H1 (cell line): ENCODE measurements at regions not wholly inside any gene's neighbourhood (a gene's known extent, or its start where the extent isn't known, plus 50 kb on each side); places are given as distances from the start of the nearest gene placed in this dataset.

ENCODE experiments used
- CTCF ChIA-PET: fragments of 300-600 bp; sonication (Branson Sonifier 250); formaldehyde crosslinking; loops from one replicate; lab custom pipeline; 2021; ENCODE audit not compliant: partially characterized antibody; lab: Charles Lee
- POLR2A ChIA-PET: fragments of 300-600 bp; sonication (Branson Sonifier 250); formaldehyde crosslinking; loops from one replicate; lab custom pipeline; 2021; ENCODE audit warnings: inconsistent platforms; ENCODE audit not compliant: partially characterized antibody; lab: Charles Lee
- DNase-seq, 2 experiments: peaks; one replicate each; pipeline versions ENCODE4 v3.0.0 to v3.0.0-alpha.2; 2010 to 2022; ENCODE audit warnings: low spot score in 2 of 2, low read depth in 1 of 2, mixed read lengths in 1 of 2
- FAIRE-seq: peaks from 2 replicates; lab custom pipeline; 2011; peaks lifted over from hg19 to GRCh38; lab: Jason Lieb, UNC
- H2AFZ ChIP-seq: 2 replicates; pipeline ENCODE4 v1.8.1; 2012; ENCODE audit warnings: low read length, inconsistent platforms
- H2AK5ac ChIP-seq: 2 replicates; pipeline ENCODE4 v1.6.1; 2013; ENCODE audit warnings: low read depth, low read length
- H2BK120ac ChIP-seq: replicated peaks from 2 replicates; pipeline ENCODE3; 2013; ENCODE audit warnings: low read depth, low read length, inconsistent platforms
- H2BK12ac ChIP-seq: 2 replicates; pipeline ENCODE4 v1.6.1; 2013; ENCODE audit warnings: low read depth, low read length
- H2BK15ac ChIP-seq: 2 replicates; pipeline ENCODE4 v1.6.1; 2013; ENCODE audit warnings: low read length
- H2BK20ac ChIP-seq: 2 replicates; pipeline ENCODE4 v1.6.1; 2013; ENCODE audit warnings: low read length
- H2BK5ac ChIP-seq: 2 replicates; pipeline ENCODE4 v1.6.1; 2013; ENCODE audit warnings: low read depth, low read length
- H3K14ac ChIP-seq: 2 replicates; pipeline ENCODE4 v1.6.1; 2013; ENCODE audit warnings: inconsistent platforms; ENCODE audit not compliant: insufficient read length
- H3K18ac ChIP-seq: 2 replicates; pipeline ENCODE4 v1.6.1; 2013; ENCODE audit warnings: low read length; ENCODE audit errors: extremely low read depth
- H3K23ac ChIP-seq: 2 replicates; pipeline ENCODE4 v1.6.1; 2013; ENCODE audit warnings: inconsistent platforms; ENCODE audit not compliant: insufficient read length
- H3K23me2 ChIP-seq: 2 replicates; pipeline ENCODE4 v1.6.1; 2013; ENCODE audit warnings: low read depth, low read length
- H3K27ac ChIP-seq: 2 replicates; pipeline ENCODE4 v1.6.1; 2011; ENCODE audit warnings: low read depth, low read length, inconsistent platforms
- H3K27me3 ChIP-seq, 4 experiments: replicated peaks in 1 of 4; 1 replicate in 1 of 4; 2 replicates in 3 of 4; pipeline versions ENCODE4 v1.6.1 to v1.8.1; 2011 to 2013; ENCODE audit warnings: low read length in 3 of 4, mild to moderate bottlenecking in 3 of 4, inconsistent platforms in 2 of 4, mixed read lengths in 2 of 4, moderate library complexity in 1 of 4; ENCODE audit not compliant: control insufficient read depth in 3 of 4, insufficient read depth in 3 of 4; ENCODE audit errors: extremely low read depth in 1 of 4
- H3K36me3 ChIP-seq, 4 experiments: 2 replicates each; pipeline versions ENCODE4 v1.6.1 to v1.8.1; 2011 to 2013; ENCODE audit warnings: mild to moderate bottlenecking in 4 of 4, low read length in 3 of 4, moderate library complexity in 2 of 4, control low read depth in 1 of 4, inconsistent platforms in 1 of 4; ENCODE audit not compliant: insufficient read depth in 4 of 4, control insufficient read depth in 2 of 4
- H3K4ac ChIP-seq: replicated peaks from 2 replicates; pipeline ENCODE3; 2013; ENCODE audit warnings: low read length, low read depth, mixed read lengths, inconsistent platforms; ENCODE audit not compliant: insufficient read length
- H3K4me1 ChIP-seq, 4 experiments: replicated peaks in 1 of 4; 1 replicate in 1 of 4; 2 replicates in 3 of 4; pipeline versions ENCODE4 v1.6.1 to v1.8.1; 2011 to 2013; ENCODE audit warnings: low read length in 3 of 4, inconsistent platforms in 2 of 4, mixed read lengths in 1 of 4; ENCODE audit not compliant: insufficient read depth in 4 of 4, control insufficient read depth in 3 of 4
- H3K4me2 ChIP-seq, 2 experiments: 2 replicates each; pipeline versions ENCODE4 v1.6.1 to v1.8.1; 2011 to 2013; ENCODE audit warnings: low read depth in 2 of 2, low read length in 2 of 2, control low read depth in 1 of 2, inconsistent platforms in 1 of 2, mild to moderate bottlenecking in 1 of 2; ENCODE audit not compliant: insufficient read depth in 1 of 2
- H3K4me3 ChIP-seq, 4 experiments: fragments of 200-600, 300-600 bp in 1 of 4; sonication (generic), shearing (Covaris generic), sonication (Bioruptor Twin) in 1 of 4; 2 replicates each; pipeline versions ENCODE4 v1.5.1 to v1.8.1; 2011 to 2016; ENCODE audit warnings: low read length in 4 of 4, low read depth in 3 of 4, control low read depth in 2 of 4, inconsistent platforms in 2 of 4, mild to moderate bottlenecking in 2 of 4, mixed read lengths in 1 of 4, moderate library complexity in 1 of 4; ENCODE audit not compliant: insufficient read depth in 2 of 4; ENCODE audit errors: extremely low read depth in 1 of 4
- H3K56ac ChIP-seq: replicated peaks from 2 replicates; pipeline ENCODE3; 2013; ENCODE audit warnings: low read depth, mild to moderate bottlenecking, mixed read lengths, low read length, inconsistent platforms; ENCODE audit not compliant: insufficient read length
- H3K79me1 ChIP-seq: 2 replicates; pipeline ENCODE4 v1.6.1; 2013; ENCODE audit warnings: low read depth, low read length, control low read depth
- H3K79me2 ChIP-seq, 2 experiments: 2 replicates each; pipeline versions ENCODE4 v1.6.1 to v1.8.1; 2012 to 2013; ENCODE audit warnings: low read length in 2 of 2, mild to moderate bottlenecking in 2 of 2, inconsistent platforms in 1 of 2; ENCODE audit not compliant: insufficient read depth in 2 of 2, control insufficient read depth in 1 of 2
- H3K9ac ChIP-seq, 4 experiments: replicated peaks in 1 of 4; 1 replicate in 1 of 4; 2 replicates in 3 of 4; pipeline versions ENCODE4 v1.6.1 to v1.8.1; 2011 to 2013; ENCODE audit warnings: low read depth in 3 of 4, low read length in 3 of 4, control low read depth in 2 of 4, mild to moderate bottlenecking in 2 of 4, moderate library complexity in 2 of 4, inconsistent platforms in 1 of 4; ENCODE audit errors: extremely low read depth in 1 of 4
- H3K9me3 ChIP-seq, 2 experiments: 2 replicates each; pipeline versions ENCODE4 v1.6.1 to v1.8.1; 2012 to 2013; ENCODE audit warnings: mild to moderate bottlenecking in 2 of 2, moderate library complexity in 2 of 2, control low read depth in 1 of 2, inconsistent platforms in 1 of 2, low read depth in 1 of 2, low read length in 1 of 2, mixed read lengths in 1 of 2; ENCODE audit not compliant: insufficient read depth in 2 of 2
- H4K20me1 ChIP-seq, 2 experiments: replicated peaks in 1 of 2; 2 replicates each; pipeline versions ENCODE3 to v1.8.1; 2011 to 2013; ENCODE audit warnings: inconsistent platforms in 2 of 2, low read length in 2 of 2, mild to moderate bottlenecking in 1 of 2; ENCODE audit not compliant: insufficient read depth in 2 of 2, control insufficient read depth in 1 of 2
- H4K5ac ChIP-seq: 2 replicates; pipeline ENCODE4 v1.6.1; 2013; ENCODE audit warnings: low read length, low read depth, mixed read lengths, inconsistent platforms; ENCODE audit not compliant: insufficient read length
- H4K8ac ChIP-seq: 2 replicates; pipeline ENCODE4 v1.8.0; 2013; ENCODE audit warnings: mild to moderate bottlenecking, moderate library complexity, low read length, inconsistent platforms; ENCODE audit not compliant: insufficient read depth; ENCODE audit errors: extremely low read depth
- H4K91ac ChIP-seq: replicated peaks from 2 replicates; pipeline ENCODE3; 2013; ENCODE audit warnings: low read length, mixed read lengths, inconsistent platforms; ENCODE audit not compliant: insufficient read length
- JUN ChIP-seq: IDR thresholded peaks from 2 replicates; pipeline ENCODE4 v1.6.1; 2011; ENCODE audit warnings: low read depth, mild to moderate bottlenecking, improper control_type of control experiment, low read length
- KDM4A ChIP-seq: IDR thresholded peaks from one replicate; pipeline ENCODE4 v1.7.1; 2012; ENCODE audit warnings: low read depth, mild to moderate bottlenecking, moderate library complexity, low read length, inconsistent platforms; ENCODE audit not compliant: severe bottlenecking
- MAFK ChIP-seq: IDR thresholded peaks from 2 replicates; pipeline ENCODE4 v1.6.1; 2012; ENCODE audit warnings: low read depth, mild to moderate bottlenecking, improper control_type of control experiment, low read length
- NANOG ChIP-seq: IDR thresholded peaks from 2 replicates; pipeline ENCODE4 v1.6.1; 2011; ENCODE audit warnings: low read length, low read depth, mild to moderate bottlenecking, inconsistent platforms; ENCODE audit not compliant: insufficient read depth, poor library complexity, severe bottlenecking
- RBBP5 ChIP-seq: IDR thresholded peaks from 2 replicates; pipeline ENCODE4 v1.7.1; 2012; ENCODE audit warnings: low read depth, mild to moderate bottlenecking, inconsistent platforms, low read length, moderate library complexity, borderline replicate concordance
- TBP ChIP-seq: IDR thresholded peaks from 2 replicates; pipeline ENCODE4 v1.6.1; 2011; ENCODE audit warnings: low read depth, low read length, improper control_type of control experiment
- YY1 ChIP-seq: IDR thresholded peaks from 2 replicates; pipeline ENCODE4 v1.6.1; 2011; ENCODE audit warnings: low read depth, mild to moderate bottlenecking, low read length
- WGBS, 2 experiments: shearing (Covaris generic) in 1 of 2; methylation state at CpG; one replicate each; pipeline versions ENCODE4 v1.1.6 to v1.1.7; 2013 to 2015; ENCODE audit warnings: low lambda C conversion rate in 2 of 2, mixed read lengths in 2 of 2, inconsistent platforms in 1 of 2, low coverage in 1 of 2, missing lambda C conversion rate in 1 of 2; ENCODE audit not compliant: insufficient replicate concordance in 2 of 2, insufficient coverage in 1 of 2, insufficient read length in 1 of 2; ENCODE audit errors: extremely low coverage in 1 of 2, missing lambda C conversion rate in 1 of 2; 5-methylcytosine and 5-hydroxymethylcytosine counted together

GRCh38 chr5:68395926-68396511, 180.5 kb downstream of the PIK3R1 start:
- no peak overlapping the region for H3K4me3 ChIP-seq
- no peak overlapping the region for H2BK5ac ChIP-seq
- no peak overlapping the region for H4K5ac ChIP-seq
- no peak overlapping the region for H2BK20ac ChIP-seq
- H2AFZ ChIP-seq, result no peak overlapping the region
- no peak for DNase-seq
- H3K27me3 ChIP-seq, result no peaks in the 10 kb centered on the region
- WGBS, 2 experiments, result 86% methylated on average over 2 of the region's 2 CpGs; no CpG with 5 or more reads in 1 of the 2 experiments
- H3K79me1 ChIP-seq, result no peaks in the 10 kb centered on the region
- no peaks in the 10 kb centered on the region for H3K4me1 ChIP-seq
- no peak overlapping the region for H3K14ac ChIP-seq
- POLR2A ChIA-PET, result no interaction called here
- H2BK12ac ChIP-seq, result no peak overlapping the region
- H3K4me2 ChIP-seq, result no peak overlapping the region
- H3K9me3 ChIP-seq, result no peaks in the 10 kb centered on the region
- H3K4ac ChIP-seq, result no peak overlapping the region
- H3K56ac ChIP-seq, result no peak overlapping the region
- no peak overlapping the region for H3K9ac ChIP-seq
- H4K91ac ChIP-seq, result no peak overlapping the region
- no peak overlapping the region for H4K8ac ChIP-seq
- H2BK120ac ChIP-seq, result no peak overlapping the region
- H4K20me1 ChIP-seq, result no peaks in the 10 kb centered on the region
- H2AK5ac ChIP-seq, result no peak overlapping the region
- H3K23me2 ChIP-seq, result no peaks in the 10 kb centered on the region
- no peak for FAIRE-seq
- no peak overlapping the region for H3K27ac ChIP-seq
- CTCF ChIA-PET, result no interaction called here
- H3K18ac ChIP-seq, result no peak overlapping the region; the same call in 1 of the 2 replicates
- H3K36me3 ChIP-seq, result no peaks in the 10 kb centered on the region
- H3K79me2 ChIP-seq, result no peaks in the 10 kb centered on the region
- H3K23ac ChIP-seq, result no peak overlapping the region
- H2BK15ac ChIP-seq, result no peak overlapping the region
- no peak for TF ChIP-seq TBP
- no peak for TF ChIP-seq NANOG
- TF ChIP-seq JUN, result no peak
- TF ChIP-seq MAFK, result no peak
- no peak for TF ChIP-seq RBBP5
- no peak for TF ChIP-seq KDM4A
- no peak for TF ChIP-seq YY1
